T47D (cell line): ENCODE measurements at regions not wholly inside any gene's neighbourhood (a gene's known extent, or its start where the extent isn't known, plus 50 kb on each side); places are given as distances from the start of the nearest gene placed in this dataset.

Experiments used
- DNase-seq, 2 experiments: peaks; one replicate each; pipeline versions ENCODE4 v3.0.0 to v3.0.0-alpha.2; 2011 to 2012; ENCODE audit warnings: low read depth in 1 of 2, low spot score in 1 of 2
- JUND ChIP-seq: IDR thresholded peaks from 2 replicates; pipeline ENCODE4 v1.6.1; 2012; ENCODE audit warnings: low read depth
- in situ Hi-C: cut with HindIII; loops from 2 replicates; pipeline ENCODE4 v1.10.0; 2016; ENCODE audit warnings: low sequenced_read_pairs, low pct_unique_long_range_greater_than_20kb

- no peak for DNase-seq
- TF ChIP-seq JUND: no peak
These were observed 520.4 kb upstream of the CELF2 start for GRCh38 chr10:10497245-10497644.

DNA sequence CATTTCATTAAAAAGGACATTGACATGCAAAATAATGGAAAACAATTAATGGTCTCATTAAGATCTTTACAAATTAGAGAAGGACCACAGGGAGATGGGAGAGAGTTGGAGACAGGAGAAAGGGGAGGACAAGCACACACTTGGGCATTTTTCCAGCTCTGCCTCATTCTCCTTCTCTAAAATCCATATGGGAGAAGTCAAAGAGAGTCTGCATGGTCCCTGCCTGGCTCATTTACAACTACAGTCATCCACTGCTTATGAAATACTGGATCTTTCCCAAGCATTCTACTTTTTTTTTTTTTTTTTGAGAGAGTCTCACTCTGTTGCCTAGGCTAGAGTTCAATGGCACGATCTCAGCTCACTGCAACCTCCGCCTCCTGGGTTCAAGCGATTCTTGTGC lies 518.9 kb upstream of the CELF2 start:
- TF ChIP-seq JUND: no peak

More at GRCh38 chr10:10497245-10497644, 520.4 kb upstream of the CELF2 start:
- in situ Hi-C loops: no loop called here

DNA sequence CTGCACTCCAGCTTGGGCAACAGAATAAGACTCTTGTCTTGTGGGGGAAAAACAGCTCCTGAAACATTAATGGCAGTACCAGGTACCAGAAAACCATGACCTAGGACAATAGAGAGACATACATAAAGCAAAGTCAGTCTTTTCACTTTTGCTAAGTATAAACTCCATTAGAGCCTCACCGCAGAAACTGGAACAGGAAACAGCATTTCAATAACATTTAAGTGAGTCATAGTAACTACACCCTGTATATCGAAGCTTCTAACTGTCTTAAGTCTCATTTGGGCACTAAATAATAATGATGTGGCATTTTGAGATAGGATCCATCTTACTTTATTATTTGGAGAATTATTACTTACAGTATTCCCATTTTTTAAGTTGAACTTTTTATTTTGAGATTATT lies 517.8 kb upstream of the CELF2 start:
- no peak for DNase-seq
- TF ChIP-seq JUND: no peak
- in situ Hi-C loops: no loop called here

More for the DNA sequence above, 518.9 kb upstream of the CELF2 start:
- no peak for DNase-seq
- in situ Hi-C loops: no loop called here

GRCh38 chr10:10500937-10501336 lies 516.7 kb upstream of the CELF2 start:
- in situ Hi-C loops: no loop called here
- TF ChIP-seq JUND: no peak
- no peak for DNase-seq

DNA sequence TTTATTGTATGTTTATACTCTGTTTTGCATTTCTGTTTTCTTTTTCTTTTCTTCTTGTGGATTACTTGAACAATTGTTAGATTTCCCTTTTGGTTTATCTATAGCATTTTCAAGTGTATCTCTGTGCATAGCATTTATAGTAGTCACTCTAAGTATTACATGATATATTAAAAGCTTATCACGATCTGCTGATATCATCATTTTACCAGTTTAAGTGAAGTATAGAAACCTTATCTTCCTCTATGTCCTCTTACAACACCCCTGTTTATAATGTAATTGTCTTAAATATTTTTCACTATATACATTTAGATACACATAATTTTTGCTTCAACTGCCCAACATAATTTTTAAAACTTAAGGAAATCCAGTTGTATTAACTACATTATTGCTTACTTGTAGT lies 513.9 kb upstream of the CELF2 start:
- TF ChIP-seq JUND: no peak
- in situ Hi-C loops: no loop called here
- DNase-seq: no peak

DNA sequence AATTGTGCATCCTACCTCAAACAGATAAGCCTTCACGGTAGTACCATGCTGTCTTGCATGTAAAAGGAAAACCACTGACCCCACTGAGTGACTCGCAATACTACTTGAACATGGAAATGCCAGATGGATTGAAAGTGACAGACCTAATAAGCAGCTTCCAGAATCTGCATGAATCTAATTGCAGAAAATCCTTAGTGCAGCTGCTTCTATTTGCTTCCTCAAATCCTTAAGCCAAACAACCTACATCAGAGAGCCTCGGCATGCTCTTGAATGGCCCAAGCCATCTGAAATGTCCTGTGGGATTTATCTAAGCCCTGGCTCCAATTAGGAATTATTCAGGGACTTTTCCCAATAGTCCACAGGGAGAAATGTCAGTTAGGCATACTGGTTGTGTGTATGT lies 509.5 kb upstream of the CELF2 start:
- DNase-seq: no peak
- no peak for TF ChIP-seq JUND
- in situ Hi-C loops: no loop called here

DNA sequence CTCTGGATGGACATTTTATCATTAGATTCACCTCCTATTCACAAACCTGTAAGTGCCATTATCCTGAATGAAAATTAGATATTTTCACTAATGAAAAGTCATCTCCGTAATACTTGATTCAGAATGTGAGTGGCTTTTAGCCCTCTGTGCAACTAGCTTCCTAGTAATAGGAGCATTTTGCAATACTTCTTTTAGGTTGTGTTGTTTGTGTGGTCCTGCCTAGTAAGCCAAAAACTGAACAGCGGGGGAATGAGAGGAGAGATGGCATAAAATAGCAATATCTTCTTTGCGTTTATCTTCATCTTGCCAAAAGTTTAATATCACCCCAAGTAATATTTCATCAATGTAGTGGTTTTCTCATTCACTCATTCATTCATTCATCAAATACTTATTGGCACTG lies 507.5 kb upstream of the CELF2 start:
- TF ChIP-seq JUND: no peak

GRCh38 chr10:10513067-10513466 lies 504.6 kb upstream of the CELF2 start:
- DNase-seq: no peak
- TF ChIP-seq JUND: no peak
- in situ Hi-C loops: no loop called here

More for the DNA sequence above, 507.5 kb upstream of the CELF2 start:
- DNase-seq: no peak
- in situ Hi-C loops: no loop called here

DNA sequence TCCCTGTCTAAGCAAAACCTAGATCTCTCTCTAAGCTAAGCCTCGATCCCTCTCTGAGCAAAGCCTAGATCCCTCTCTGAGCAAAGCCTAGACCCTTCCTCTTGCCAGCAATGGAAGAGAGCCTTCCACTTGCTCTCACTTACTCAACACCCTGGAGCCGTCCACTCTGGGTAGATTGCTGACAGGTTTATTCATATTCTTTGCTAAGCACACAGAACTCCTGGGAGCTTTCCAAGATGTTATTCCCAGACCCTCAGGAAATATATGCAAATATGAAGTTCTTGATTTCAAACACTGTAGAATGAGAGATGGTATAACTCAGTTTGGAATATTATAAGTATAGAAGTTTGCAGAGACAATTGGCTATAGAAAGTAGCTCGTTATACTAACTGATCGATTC lies 503.8 kb upstream of the CELF2 start:
- in situ Hi-C loops: no loop called here
- DNase-seq: no peak
- no peak for TF ChIP-seq JUND

DNA sequence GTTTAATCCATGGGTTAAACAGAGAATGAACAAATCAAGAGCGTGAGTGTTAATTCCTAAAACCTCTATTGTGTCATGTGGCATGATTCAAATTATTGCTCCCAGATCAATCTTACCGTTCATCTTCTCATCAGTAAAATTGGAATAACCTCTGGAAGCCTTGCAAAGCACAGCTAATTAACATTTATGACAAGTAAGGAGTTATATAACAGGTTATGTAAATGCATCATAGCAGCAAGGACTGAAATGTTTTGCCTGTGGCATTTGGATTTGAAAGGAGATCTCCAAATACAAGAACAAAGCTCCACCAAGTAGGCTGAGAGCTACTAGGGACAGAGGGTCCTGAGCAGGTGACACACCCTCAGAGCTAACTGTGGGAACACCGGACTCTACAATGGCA lies 502.9 kb upstream of the CELF2 start:
- in situ Hi-C loops: no loop called here
- no peak for DNase-seq
- no peak for TF ChIP-seq JUND

DNA sequence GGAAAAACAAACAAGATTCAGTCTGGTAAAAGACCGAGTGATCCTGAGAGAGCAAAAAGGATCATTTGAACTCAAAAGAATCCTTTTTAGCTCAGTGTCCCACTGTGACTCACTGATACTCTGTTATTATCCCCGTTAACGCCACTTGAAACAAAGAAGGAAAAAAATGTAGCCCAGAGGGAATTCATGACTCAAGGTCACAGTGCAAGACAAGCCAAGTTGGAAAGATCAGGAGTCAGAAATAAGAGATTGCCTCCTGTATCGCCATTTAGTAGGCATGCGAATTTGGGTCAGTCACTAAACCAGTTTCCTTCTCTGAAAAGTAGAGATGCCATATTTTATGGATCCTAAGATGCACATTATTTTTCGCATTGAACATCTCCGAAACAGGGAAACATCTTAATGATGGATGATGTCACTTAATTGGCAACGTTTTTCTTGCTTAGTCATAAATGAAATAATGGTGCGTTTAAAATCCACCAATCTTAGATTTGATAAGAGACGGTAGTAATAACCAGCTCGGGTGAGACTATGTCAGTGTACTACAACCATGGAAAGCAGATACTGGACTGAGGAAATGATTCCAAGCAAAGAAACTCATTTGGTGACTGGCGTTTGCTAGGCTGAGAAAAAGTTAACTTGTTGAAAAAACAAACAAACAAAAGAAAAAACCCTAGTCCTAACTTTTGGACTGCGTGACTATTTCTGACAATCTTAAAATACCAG lies 502.0 kb upstream of the CELF2 start:
- no peak for DNase-seq
- TF ChIP-seq JUND: no peak
- in situ Hi-C loops: no loop called here

DNA sequence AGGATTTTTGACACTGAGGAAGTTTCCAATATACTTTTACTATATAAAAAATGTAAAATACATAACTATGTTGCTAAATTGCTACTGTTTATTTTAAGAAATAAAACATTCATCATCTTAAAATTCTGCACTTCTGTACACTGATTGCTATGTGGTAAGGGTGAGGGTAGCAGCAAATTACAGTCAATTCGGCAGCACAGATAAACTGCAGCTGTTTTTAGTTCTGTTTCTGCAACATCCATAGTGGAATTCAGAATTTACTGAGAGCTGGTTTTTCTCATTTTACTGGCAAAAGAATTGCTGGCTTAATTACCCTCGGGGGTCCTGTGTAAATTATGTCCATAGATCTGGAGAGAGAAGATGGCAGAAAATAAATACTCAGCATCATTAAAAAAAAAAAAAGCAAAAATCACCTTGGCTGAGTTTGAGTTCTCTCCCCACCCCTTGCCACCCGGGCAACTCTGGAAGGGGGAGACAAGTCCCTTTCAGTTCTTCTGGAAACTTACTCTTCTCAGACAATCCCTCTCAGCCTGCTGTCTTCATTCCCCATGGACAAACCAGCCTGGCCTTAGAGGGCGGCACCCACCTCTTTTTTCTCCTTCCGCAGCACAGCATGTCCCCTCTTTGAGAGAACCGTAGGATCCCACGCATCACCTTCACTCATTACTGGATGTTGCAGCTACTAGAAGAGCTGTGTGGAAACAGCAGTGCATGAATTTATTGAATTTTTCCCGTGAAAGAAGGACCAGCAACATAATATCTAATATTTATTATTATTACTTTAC lies 501.1 kb upstream of the CELF2 start:
- in situ Hi-C loops: no loop called here
- no peak for TF ChIP-seq JUND
- no peak for DNase-seq

DNA sequence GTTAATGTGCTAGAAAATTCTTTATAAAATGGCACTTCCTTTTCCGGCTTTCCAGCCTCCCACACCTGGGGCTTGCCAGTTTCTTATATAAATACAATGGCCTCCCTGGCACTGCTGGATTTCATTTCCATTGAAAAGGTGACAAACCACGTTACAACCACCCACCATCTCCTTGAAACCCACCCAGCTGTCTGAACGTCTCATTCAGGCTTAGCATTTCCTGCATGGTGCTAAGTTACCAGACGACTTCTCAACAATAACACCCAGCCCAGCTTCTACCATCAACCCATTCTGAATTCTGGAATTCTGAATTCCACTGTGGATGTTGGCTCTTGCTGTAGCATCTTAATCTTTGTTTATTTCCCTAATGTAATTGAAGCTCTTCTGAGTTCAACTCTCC lies 499.8 kb upstream of the CELF2 start:
- in situ Hi-C loops: no loop called here
- DNase-seq: no peak
- no peak for TF ChIP-seq JUND
